Calu3 (cell line): ENCODE measurements at regions not wholly inside any gene's neighbourhood (a gene's known extent, or its start where the extent isn't known, plus 50 kb on each side); places are given as distances from the start of the nearest gene placed in this dataset.

ENCODE experiments used
- BruUV-seq: library from RNA; stranded (reverse); fragments of 400-500 nt; replicated peaks from 2 replicates; lab custom pipeline; 2021; lab: Mats Ljungman, UMichigan
- CTCF ChIA-PET: fragments of 300-600 bp; sonication (Branson Sonifier 250); formaldehyde crosslinking; loops from one replicate; lab custom pipeline; 2022; ENCODE audit warnings: antibody characterized with exemption; lab: Charles Lee
- DNase-seq: peaks from one replicate; pipeline ENCODE4 v3.0.0; 2022
- H3K27ac Mint-ChIP-seq: one replicate; pipeline ENCODE4 v1.8.0; 2022; ENCODE audit warnings: mixed read lengths; ENCODE audit not compliant: unreplicated experiment
- H3K27me3 Mint-ChIP-seq: one replicate; pipeline ENCODE4 v1.8.0; 2022; ENCODE audit warnings: mixed read lengths; ENCODE audit not compliant: unreplicated experiment
- H3K36me3 Mint-ChIP-seq: one replicate; pipeline ENCODE4 v1.8.0; 2022; ENCODE audit warnings: mild to moderate bottlenecking, moderate library complexity, mixed read lengths; ENCODE audit not compliant: insufficient read depth, unreplicated experiment
- H3K4me1 Mint-ChIP-seq: one replicate; pipeline ENCODE4 v1.8.0; 2022; ENCODE audit warnings: mild to moderate bottlenecking, low read depth, mixed read lengths; ENCODE audit not compliant: unreplicated experiment
- H3K4me3 Mint-ChIP-seq: one replicate; pipeline ENCODE4 v1.8.0; 2022; ENCODE audit warnings: mild to moderate bottlenecking, low read depth, moderate library complexity, mixed read lengths; ENCODE audit not compliant: unreplicated experiment
- H3K9me3 Mint-ChIP-seq: one replicate; pipeline ENCODE4 v1.8.0; 2022; ENCODE audit warnings: low read depth, mixed read lengths; ENCODE audit not compliant: unreplicated experiment
- CTCF ChIP-seq: fragments of 200-600 bp; IDR thresholded peaks from one replicate; pipeline ENCODE4 v1.8.0; 2022; ENCODE audit warnings: antibody characterized with exemption; ENCODE audit not compliant: unreplicated experiment
- intact Hi-C: fragments of 100-400 bp; cut with micrococcal nuclease; formaldehyde crosslinking; loops from one replicate; pipeline ENCODE4 v1.10.0; 2022; ENCODE audit not compliant: unreplicated experiment

GRCh38 chr3:88408935-88409334 is 259.2 kb downstream of the C3orf38 start:
- no peak overlapping the region for H3K4me3 Mint-ChIP-seq
- no peak for TF ChIP-seq CTCF
- no peak for DNase-seq
- no peak overlapping the region for H3K27ac Mint-ChIP-seq
- H3K4me1 Mint-ChIP-seq = no peaks in the 10 kb centered on the region
- H3K27me3 Mint-ChIP-seq = no peaks in the 10 kb centered on the region
- no peaks in the 10 kb centered on the region for H3K9me3 Mint-ChIP-seq
- CTCF ChIA-PET = no interaction called here
- intact Hi-C loops = no loop called here
- H3K36me3 Mint-ChIP-seq = no peaks in the 10 kb centered on the region
- no TSS peak for BruUV-seq

- H3K4me1 Mint-ChIP-seq = no peaks in the 10 kb centered on the region
- no peak overlapping the region for H3K4me3 Mint-ChIP-seq
- no peak for DNase-seq
- BruUV-seq = no TSS peak
- CTCF ChIA-PET = no interaction called here
- no peak overlapping the region for H3K27ac Mint-ChIP-seq
- no peaks in the 10 kb centered on the region for H3K27me3 Mint-ChIP-seq
- intact Hi-C loops = no loop called here
- no peak for TF ChIP-seq CTCF
- no peaks in the 10 kb centered on the region for H3K9me3 Mint-ChIP-seq
- H3K36me3 Mint-ChIP-seq = no peaks in the 10 kb centered on the region
Observed at GRCh38 chr3:88410259-88410658, 260.5 kb downstream of the C3orf38 start.

- DNase-seq = no peak
- H3K4me3 Mint-ChIP-seq = no peak overlapping the region
- H3K9me3 Mint-ChIP-seq = no peaks in the 10 kb centered on the region
- CTCF ChIA-PET = no interaction called here
- intact Hi-C loops = no loop called here
- H3K27me3 Mint-ChIP-seq = no peaks in the 10 kb centered on the region
- H3K27ac Mint-ChIP-seq = no peak overlapping the region
- no peak for TF ChIP-seq CTCF
- H3K4me1 Mint-ChIP-seq = no peaks in the 10 kb centered on the region
- no TSS peak for BruUV-seq
- no peaks in the 10 kb centered on the region for H3K36me3 Mint-ChIP-seq
Observed at GRCh38 chr3:88412346-88412745, 262.6 kb downstream of the C3orf38 start.

GRCh38 chr3:88416436-88416835 is 266.7 kb downstream of the C3orf38 start:
- no peak for DNase-seq
- Mint-ChIP-seq H3K4me3 (no peak overlapping the region), H3K27me3 (no peaks in the 10 kb centered on the region), H3K4me1 (no peaks in the 10 kb centered on the region), H3K27ac (no peak overlapping the region), H3K9me3 (no peaks in the 10 kb centered on the region), H3K36me3 (no peaks in the 10 kb centered on the region)
- CTCF ChIA-PET = no interaction called here
- intact Hi-C loops = no loop called here
- no TSS peak for BruUV-seq
- no peak for TF ChIP-seq CTCF
